ENCODE measurements at regions not wholly inside any gene's neighbourhood (a gene's known extent, or its start where the extent isn't known, plus 50 kb on each side); places are given as distances from the start of the nearest gene placed in this dataset.

GRCh38 chr3:148373961-148374360 is 323.7 kb upstream of the AGTR1 start:
- no peak for TF ChIP-seq CTCF (IDR thresholded peaks at IDR 0.05; ENCODE audit: insufficient read depth, low read depth, low read length)
- no peak for TF ChIP-seq EZH2 (IDR thresholded peaks at IDR 0.05; ENCODE audit: insufficient read depth, low read length)
